ENCODE measurements at regions not wholly inside any gene's neighbourhood (a gene's known extent, or its start where the extent isn't known, plus 50 kb on each side); places are given as distances from the start of the nearest gene placed in this dataset.
A peak's percentile ranks its signal among the peaks of the same experiment; 100 is the strongest.

- Histone ChIP-seq H3K79me2 (ENCODE audit: insufficient read depth) (no peaks in the 10 kb centered on the region), H3F3A (ENCODE audit: insufficient read depth) (peaks cover 22% of the 10 kb centered on the region), H3K4me3 (peak overlapping the region; percentile 67), H3K9ac (peak overlapping the region; percentile 71), H3K4me1 (ENCODE audit: insufficient read depth) (peaks cover 15% of the 10 kb centered on the region), H3K4me2 (ENCODE audit: unreplicated experiment) (peak overlapping the region; percentile 86), H3K9me2 (ENCODE audit: insufficient read depth) (no peaks in the 10 kb centered on the region), H2AFZ (peak overlapping the region; percentile 93), H3K27ac (peak overlapping the region; percentile 77), H3K36me3 (ENCODE audit: low read depth) (no peaks in the 10 kb centered on the region), H3K9me3 (ENCODE audit: low read depth) (no peaks in the 10 kb centered on the region), H3K27me3 (replicated peaks; ENCODE audit: insufficient read depth) (no peaks in the 10 kb centered on the region), H4K20me1 (ENCODE audit: insufficient read depth) (no peaks in the 10 kb centered on the region)
- TF ChIP-seq EZH2phosphoT487 (IDR thresholded peaks at IDR 0.05; ENCODE audit: insufficient read depth, low read depth) (no peak), EZH2 (IDR thresholded peaks at IDR 0.05; ENCODE audit: insufficient read depth, poor library complexity, severe bottlenecking) (no peak)
- DNase-seq: peak; percentile 54
- 2 to 5% methylated on average over 4 of the region's 4 CpGs for WGBS, 2 experiments (ENCODE audit: low coverage in 1 of 2, low lambda C conversion rate in 2 of 2, missing lambda C conversion rate in 2 of 2)
- in situ Hi-C loops (cut with MboI): no loop called here
Observed at GRCh38 chr4:137609718-137610430, 77.6 kb upstream of the PCDH18 start.

- Histone ChIP-seq H3K4me2 (ENCODE audit: unreplicated experiment) (no peak overlapping the region), H3K9me3 (ENCODE audit: low read depth) (no peaks in the 10 kb centered on the region), H4K20me1 (ENCODE audit: insufficient read depth) (no peaks in the 10 kb centered on the region), H3K9ac (no peak overlapping the region), H2AFZ (peak overlapping the region; percentile 10; the same call in 1 of the 2 replicates), H3K4me3 (no peak overlapping the region), H3K79me2 (ENCODE audit: insufficient read depth) (no peaks in the 10 kb centered on the region), H3F3A (ENCODE audit: insufficient read depth) (peaks cover 22% of the 10 kb centered on the region), H3K36me3 (ENCODE audit: low read depth) (no peaks in the 10 kb centered on the region), H3K9me2 (ENCODE audit: insufficient read depth) (no peaks in the 10 kb centered on the region), H3K27ac (no peak overlapping the region), H3K4me1 (ENCODE audit: insufficient read depth) (peaks cover 15% of the 10 kb centered on the region), H3K27me3 (replicated peaks; ENCODE audit: insufficient read depth) (no peaks in the 10 kb centered on the region)
- WGBS, 2 experiments (ENCODE audit: low coverage in 1 of 2, low lambda C conversion rate in 2 of 2, missing lambda C conversion rate in 2 of 2): 56 to 59% methylated on average over 1 of the region's 1 CpG
- in situ Hi-C loops (cut with MboI): no loop called here
- no peak for DNase-seq
- TF ChIP-seq EZH2 (IDR thresholded peaks at IDR 0.05; ENCODE audit: insufficient read depth, poor library complexity, severe bottlenecking) (no peak), EZH2phosphoT487 (IDR thresholded peaks at IDR 0.05; ENCODE audit: insufficient read depth, low read depth) (no peak)
Observed at GRCh38 chr4:137608085-137608484, 75.8 kb upstream of the PCDH18 start.

- no peaks in the 10 kb centered on the region for H3K27me3 ChIP-seq (replicated peaks; ENCODE audit: insufficient read depth)
- in situ Hi-C loops (cut with MboI): no loop called here
- H3K36me3 ChIP-seq (ENCODE audit: low read depth): no peaks in the 10 kb centered on the region
- WGBS, 2 experiments (ENCODE audit: low coverage in 1 of 2, low lambda C conversion rate in 2 of 2, missing lambda C conversion rate in 2 of 2): 48 to 58% methylated on average over 2 of the region's 2 CpGs
- no peaks in the 10 kb centered on the region for H3F3A ChIP-seq (ENCODE audit: insufficient read depth)
- H3K4me2 ChIP-seq (ENCODE audit: unreplicated experiment): no peak overlapping the region
- H3K4me1 ChIP-seq (ENCODE audit: insufficient read depth): peaks cover 4% of the 10 kb centered on the region; the same call in 1 of the 2 replicates
- no peaks in the 10 kb centered on the region for H4K20me1 ChIP-seq (ENCODE audit: insufficient read depth)
- no peak overlapping the region for H3K4me3 ChIP-seq
- TF ChIP-seq EZH2phosphoT487 (IDR thresholded peaks at IDR 0.05; ENCODE audit: insufficient read depth, low read depth) (no peak), EZH2 (IDR thresholded peaks at IDR 0.05; ENCODE audit: insufficient read depth, poor library complexity, severe bottlenecking) (no peak)
- no peak for DNase-seq
- no peaks in the 10 kb centered on the region for H3K79me2 ChIP-seq (ENCODE audit: insufficient read depth)
- H3K27ac ChIP-seq: no peak overlapping the region
- H3K9me2 ChIP-seq (ENCODE audit: insufficient read depth): no peaks in the 10 kb centered on the region
- H2AFZ ChIP-seq: no peak overlapping the region
- H3K9me3 ChIP-seq (ENCODE audit: low read depth): no peaks in the 10 kb centered on the region
- no peak overlapping the region for H3K9ac ChIP-seq
Observed at GRCh38 chr4:137602436-137602835, 70.1 kb upstream of the PCDH18 start.

GRCh38 chr4:137601934-137602333, 69.6 kb upstream of the PCDH18 start:
- 96 to 98% methylated on average over 1 of the region's 1 CpG for whole genome bisulfite sequencing, 2 experiments (ENCODE audit: low coverage in 1 of 2, low lambda C conversion rate in 2 of 2, missing lambda C conversion rate in 2 of 2)
- DNase-seq: peak; percentile 23
- no peak overlapping the region for H2AFZ ChIP-seq
- H3K4me3 ChIP-seq: no peak overlapping the region
- H3K36me3 ChIP-seq (ENCODE audit: low read depth): no peaks in the 10 kb centered on the region
- H3K9me2 ChIP-seq (ENCODE audit: insufficient read depth): no peaks in the 10 kb centered on the region
- in situ Hi-C loops (cut with MboI): no loop called here
- no peaks in the 10 kb centered on the region for H3K27me3 ChIP-seq (replicated peaks; ENCODE audit: insufficient read depth)
- no peak overlapping the region for H3K27ac ChIP-seq
- no peak overlapping the region for H3K9ac ChIP-seq
- H3K79me2 ChIP-seq (ENCODE audit: insufficient read depth): no peaks in the 10 kb centered on the region
- H4K20me1 ChIP-seq (ENCODE audit: insufficient read depth): no peaks in the 10 kb centered on the region
- H3F3A ChIP-seq (ENCODE audit: insufficient read depth): no peaks in the 10 kb centered on the region
- peaks cover 4% of the 10 kb centered on the region; the same call in 1 of the 2 replicates for H3K4me1 ChIP-seq (ENCODE audit: insufficient read depth)
- TF ChIP-seq EZH2phosphoT487 (IDR thresholded peaks at IDR 0.05; ENCODE audit: insufficient read depth, low read depth): no peak
- H3K4me2 ChIP-seq (ENCODE audit: unreplicated experiment): no peak overlapping the region
- H3K9me3 ChIP-seq (ENCODE audit: low read depth): no peaks in the 10 kb centered on the region

All from GM23248 (cell line).